SH-SY5Y (cell line): ENCODE measurements at regions not wholly inside any gene's neighbourhood (a gene's known extent, or its start where the extent isn't known, plus 50 kb on each side); places are given as distances from the start of the nearest gene placed in this dataset.

Experiments used
- GATA2 ChIP-seq: IDR thresholded peaks from 2 replicates; pipeline ENCODE4 v1.6.1; 2011; ENCODE audit warnings: mild to moderate bottlenecking, low read depth, low read length
- GATA3 ChIP-seq: IDR thresholded peaks from 2 replicates; pipeline ENCODE4 v1.6.1; 2011; ENCODE audit warnings: low read depth, mild to moderate bottlenecking, low read length, moderate library complexity

DNA sequence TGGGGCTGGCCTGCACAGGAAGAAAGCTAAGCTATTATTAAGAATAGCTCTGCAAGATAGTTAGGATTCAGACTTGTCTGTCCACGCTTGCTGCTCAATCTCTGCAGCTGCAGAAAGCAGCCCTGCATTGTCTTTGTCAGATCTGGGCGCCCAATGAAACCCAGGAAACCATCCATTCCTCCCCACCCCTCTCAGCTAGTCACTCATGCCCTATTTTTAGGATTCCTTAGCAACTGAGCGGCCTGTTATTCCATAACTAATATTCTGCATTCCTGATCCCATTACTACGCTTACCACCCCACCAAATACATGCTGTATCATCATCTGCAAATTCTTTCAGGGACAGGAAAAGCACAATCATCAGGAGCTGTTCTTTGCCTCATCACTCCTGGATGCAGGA is 52.9 kb upstream of the APC start:
- TF ChIP-seq GATA2 = no peak
- TF ChIP-seq GATA3 = no peak
